Fibroblast of lung (primary cell): ENCODE measurements at regions not wholly inside any gene's neighbourhood (a gene's known extent, or its start where the extent isn't known, plus 50 kb on each side); places are given as distances from the start of the nearest gene placed in this dataset.

Source experiments
- DNase-seq, 2 donors: peaks; one replicate each; pipeline versions ENCODE4 v3.0.0 to v3.0.0-alpha.2; 2010; ENCODE audit warnings: low read depth in 2 of 2
- H2AFZ ChIP-seq: 2 replicates; pipeline ENCODE4 v1.5.1; 2012; ENCODE audit warnings: low read length, control low read depth, inconsistent platforms
- H3K27ac ChIP-seq: 2 replicates; pipeline ENCODE4 v1.5.1; 2011; ENCODE audit warnings: low read length, control low read depth; ENCODE audit not compliant: insufficient read depth
- H3K27me3 ChIP-seq: 2 replicates; pipeline ENCODE4 v1.5.1; 2011; ENCODE audit warnings: mild to moderate bottlenecking, low read length; ENCODE audit not compliant: control insufficient read depth, insufficient read depth
- H3K36me3 ChIP-seq: 2 replicates; pipeline ENCODE4 v1.5.1; 2011; ENCODE audit warnings: low read length; ENCODE audit not compliant: control insufficient read depth, insufficient read depth
- H3K4me1 ChIP-seq: 2 replicates; pipeline ENCODE4 v1.5.1; 2011; ENCODE audit warnings: low read length; ENCODE audit not compliant: control insufficient read depth, insufficient read depth; ENCODE audit errors: extremely low read depth
- H3K4me2 ChIP-seq: 2 replicates; pipeline ENCODE4 v1.5.1; 2011; ENCODE audit warnings: low read length, control low read depth; ENCODE audit not compliant: insufficient read depth; ENCODE audit errors: extremely low read depth
- H3K4me3 ChIP-seq, 4 experiments: fragments of 200-600 bp in 1 of 4; sonication (generic) in 1 of 4; replicated peaks in 1 of 4; 2 replicates each; pipeline ENCODE4 v1.5.1; 2011 to 2016; ENCODE audit warnings: low read length in 4 of 4, low read depth in 3 of 4, mild to moderate bottlenecking in 3 of 4, control low read depth in 2 of 4, inconsistent platforms in 1 of 4, mixed read lengths in 1 of 4; ENCODE audit not compliant: insufficient read depth in 1 of 4; ENCODE audit errors: control extremely low read depth in 1 of 4
- H3K79me2 ChIP-seq: 2 replicates; pipeline ENCODE4 v1.5.1; 2012; ENCODE audit warnings: mild to moderate bottlenecking, low read length, inconsistent platforms; ENCODE audit not compliant: control insufficient read depth, insufficient read depth
- H3K9ac ChIP-seq: 2 replicates; pipeline ENCODE4 v1.5.1; 2011; ENCODE audit warnings: mild to moderate bottlenecking, low read length, control low read depth; ENCODE audit not compliant: insufficient read depth
- H3K9me3 ChIP-seq: 2 replicates; pipeline ENCODE4 v1.5.1; 2012; ENCODE audit warnings: low read depth, low read length; ENCODE audit not compliant: control insufficient read depth, insufficient read depth
- H4K20me1 ChIP-seq: 2 replicates; pipeline ENCODE4 v1.5.1; 2011; ENCODE audit warnings: low read length; ENCODE audit not compliant: control insufficient read depth, insufficient read depth; ENCODE audit errors: extremely low read depth
- CTCF ChIP-seq, 2 donors: IDR thresholded peaks in 1 of 2; conservative IDR thresholded peaks in 1 of 2; 1 replicate in 1 of 2; 2 replicates in 1 of 2; pipeline ENCODE4 v1.5.1; 2011 to 2012; ENCODE audit warnings: low read length in 2 of 2, control low read depth in 1 of 2, inconsistent platforms in 1 of 2, low read depth in 1 of 2, mild to moderate bottlenecking in 1 of 2
- EZH2 ChIP-seq: IDR thresholded peaks from 2 replicates; pipeline ENCODE4 v1.5.1; 2012; ENCODE audit warnings: low read length, control low read depth, mild to moderate bottlenecking; ENCODE audit errors: missing control alignments

- H2AFZ ChIP-seq: peak overlapping the region; percentile 2
Observed at GRCh38 chr6:4664117-4664626, 112.0 kb upstream of the CDYL start.

GRCh38 chr6:4662886-4663285, 113.3 kb upstream of the CDYL start:
- DNase-seq: no peak
- Histone ChIP-seq H2AFZ (no peak overlapping the region), H3K36me3 (no peaks in the 10 kb centered on the region), H3K27me3 (no peaks in the 10 kb centered on the region), H3K4me3 (no peak overlapping the region), H3K9ac (no peak overlapping the region), H4K20me1 (no peaks in the 10 kb centered on the region), H3K27ac (no peak overlapping the region), H3K79me2 (no peaks in the 10 kb centered on the region), H3K4me1 (peaks cover 2% of the 10 kb centered on the region), H3K4me2 (no peak overlapping the region), H3K9me3 (no peaks in the 10 kb centered on the region)
- no peak for TF ChIP-seq EZH2
- no peak for TF ChIP-seq CTCF (conservative IDR thresholded peaks at IDR 0.05 in 1 of 2, IDR thresholded peaks at IDR 0.05 in 1 of 2; ENCODE audit: low read depth in 1 of 2, low read length in 2 of 2)

More at GRCh38 chr6:4664117-4664626, 112.0 kb upstream of the CDYL start:
- no peak for TF ChIP-seq EZH2
- TF ChIP-seq CTCF (conservative IDR thresholded peaks at IDR 0.05 in 1 of 2, IDR thresholded peaks at IDR 0.05 in 1 of 2; ENCODE audit: low read depth in 1 of 2, low read length in 2 of 2): no peak
- Histone ChIP-seq H3K9ac (no peak overlapping the region), H3K79me2 (no peaks in the 10 kb centered on the region), H3K27me3 (no peaks in the 10 kb centered on the region), H3K9me3 (no peaks in the 10 kb centered on the region), H3K4me2 (no peak overlapping the region), H3K4me3 (no peak overlapping the region), H3K36me3 (no peaks in the 10 kb centered on the region), H4K20me1 (no peaks in the 10 kb centered on the region), H3K27ac (no peak overlapping the region), H3K4me1 (peaks cover 2% of the 10 kb centered on the region)
- peak; percentile 91 to 93 for DNase-seq

- Histone ChIP-seq H3K4me3 (no peak overlapping the region), H3K36me3 (no peaks in the 10 kb centered on the region), H3K9ac (no peak overlapping the region), H2AFZ (no peak overlapping the region), H3K79me2 (no peaks in the 10 kb centered on the region), H3K9me3 (no peaks in the 10 kb centered on the region), H3K27me3 (no peaks in the 10 kb centered on the region), H4K20me1 (no peaks in the 10 kb centered on the region), H3K27ac (no peak overlapping the region), H3K4me2 (no peak overlapping the region), H3K4me1 (peaks cover 2% of the 10 kb centered on the region)
- DNase-seq: no peak
- TF ChIP-seq EZH2 (no peak), CTCF (conservative IDR thresholded peaks at IDR 0.05 in 1 of 2, IDR thresholded peaks at IDR 0.05 in 1 of 2; ENCODE audit: low read depth in 1 of 2, low read length in 2 of 2) (no peak)
Observed at GRCh38 chr6:4661391-4661790, 114.8 kb upstream of the CDYL start.
